Neural progenitor cell (in vitro differentiated cells): ENCODE measurements at regions not wholly inside any gene's neighbourhood (a gene's known extent, or its start where the extent isn't known, plus 50 kb on each side); places are given as distances from the start of the nearest gene placed in this dataset.
A peak's percentile ranks its signal among the peaks of the same experiment; 100 is the strongest.

Experiments used
- DNase-seq: peaks from one replicate; pipeline ENCODE4 v3.0.0-alpha.2; 2016; ENCODE audit warnings: low spot score
- H2AFZ ChIP-seq: fragments of 200-600 bp; sonication (generic); replicated peaks from 2 replicates; pipeline ENCODE4 v1.6.1; 2016; ENCODE audit warnings: antibody characterized with exemption
- H3F3A ChIP-seq: fragments of 200-600 bp; sonication (generic); 2 replicates; pipeline ENCODE4 v1.6.1; 2016; ENCODE audit warnings: antibody characterized with exemption, low read depth
- H3K27ac ChIP-seq: fragments of 200-600 bp; sonication (generic); 2 replicates; pipeline ENCODE4 v1.5.1; 2016; ENCODE audit warnings: mild to moderate bottlenecking
- H3K27me3 ChIP-seq: fragments of 200-600 bp; sonication (generic); 2 replicates; pipeline ENCODE4 v1.6.1; 2016; ENCODE audit warnings: mild to moderate bottlenecking, moderate library complexity
- H3K36me3 ChIP-seq: fragments of 200-600 bp; sonication (generic); 2 replicates; pipeline ENCODE4 v1.5.1; 2016
- H3K4me1 ChIP-seq: fragments of 200-600 bp; sonication (generic); 2 replicates; pipeline ENCODE4 v1.6.1; 2016; ENCODE audit warnings: mixed run types
- H3K4me2 ChIP-seq: fragments of 200-600 bp; sonication (generic); 2 replicates; pipeline ENCODE4 v1.6.1; 2016
- H3K4me3 ChIP-seq: fragments of 200-600 bp; sonication (generic); 2 replicates; pipeline ENCODE4 v1.5.1; 2016
- H3K79me2 ChIP-seq: fragments of 200-600 bp; sonication (generic); 2 replicates; pipeline ENCODE4 v1.6.1; 2016; ENCODE audit warnings: low read depth
- H3K9ac ChIP-seq: fragments of 200-600 bp; sonication (generic); 2 replicates; pipeline ENCODE4 v1.6.1; 2016
- H3K9me3 ChIP-seq: fragments of 200-600 bp; sonication (generic); 2 replicates; pipeline ENCODE4 v1.5.1; 2016; ENCODE audit warnings: low read depth
- H4K20me1 ChIP-seq: fragments of 200-600 bp; sonication (generic); 2 replicates; pipeline ENCODE4 v1.6.1; 2016; ENCODE audit warnings: low read depth
- H3K27ac Mint-ChIP-seq: 3 replicates; pipeline ENCODE4 v1.8.0; 2021; ENCODE audit warnings: mixed read lengths
- H3K27me3 Mint-ChIP-seq: 2 replicates; pipeline ENCODE4 v1.8.0; 2022; ENCODE audit warnings: low read depth, mild to moderate bottlenecking, inconsistent platforms, moderate library complexity, mixed read lengths; ENCODE audit not compliant: insufficient read depth
- H3K36me3 Mint-ChIP-seq: 3 replicates; pipeline ENCODE4 v1.8.0; 2021; ENCODE audit warnings: mixed read lengths
- H3K4me1 Mint-ChIP-seq: 3 replicates; pipeline ENCODE4 v1.8.0; 2021; ENCODE audit warnings: mixed read lengths
- H3K4me3 Mint-ChIP-seq: 3 replicates; pipeline ENCODE4 v1.8.0; 2021; ENCODE audit warnings: mild to moderate bottlenecking, moderate library complexity, mixed read lengths
- H3K9me3 Mint-ChIP-seq: 3 replicates; pipeline ENCODE4 v1.8.0; 2020; ENCODE audit warnings: mixed read lengths
- EZH2 ChIP-seq: fragments of 200-600 bp; sonication (generic); IDR thresholded peaks from 2 replicates; pipeline ENCODE4 v1.6.1; 2017; ENCODE audit warnings: antibody characterized with exemption, mild to moderate bottlenecking, moderate library complexity
- EZH2phosphoT487 ChIP-seq: fragments of 200-600 bp; sonication (generic); IDR thresholded peaks from 2 replicates; pipeline ENCODE4 v1.6.1; 2017; ENCODE audit warnings: antibody characterized with exemption
- TF ChIP-seq, protein P1 (sequence below): fragments of 200-600 bp; sonication (generic); IDR thresholded peaks from 2 replicates; pipeline ENCODE4 v1.5.1; 2017; ENCODE audit warnings: antibody characterized with exemption, mild to moderate bottlenecking

DNA sequence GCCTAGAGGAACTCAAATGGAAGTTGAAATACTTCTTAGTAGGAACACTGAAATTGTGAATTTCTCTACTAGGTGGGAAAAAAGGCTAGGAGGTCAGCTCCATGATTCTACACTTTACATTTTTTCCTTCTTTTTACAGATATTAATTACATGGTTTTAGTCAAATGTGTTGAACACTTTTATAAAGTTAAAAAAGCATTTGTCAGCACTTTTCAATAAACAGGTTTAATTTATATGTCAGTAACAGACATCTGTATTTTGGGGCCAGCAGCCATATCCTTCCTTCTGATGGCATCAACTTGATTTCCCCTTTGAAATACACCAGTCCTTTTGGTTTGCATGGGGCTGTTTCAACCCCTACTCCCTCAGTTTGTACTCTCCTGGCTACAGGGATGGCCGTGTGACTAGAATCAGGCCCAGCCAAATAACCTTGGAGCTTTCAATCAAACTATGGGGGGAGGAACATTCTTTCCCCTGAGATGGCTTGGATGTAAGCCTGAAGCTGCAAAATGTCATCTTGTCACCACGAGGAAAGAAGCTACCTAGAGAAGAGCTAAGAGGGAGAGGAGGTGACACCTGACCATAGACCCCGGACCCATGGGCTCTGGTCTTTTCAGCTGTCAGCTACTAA lies 171.0 kb upstream of the NEBL start:
- no peak overlapping the region for H3K27ac Mint-ChIP-seq
- Histone ChIP-seq H3K79me2 (peaks cover 23% of the 10 kb centered on the region), H3K4me3 (no peak overlapping the region), H3K27ac (no peak overlapping the region), H3K4me1 (peaks cover 23% of the 10 kb centered on the region), H3K36me3 (no peaks in the 10 kb centered on the region), H3K4me2 (no peak overlapping the region), H3K9me3 (no peaks in the 10 kb centered on the region), H3K27me3 (no peaks in the 10 kb centered on the region), H3F3A (peaks cover 6% of the 10 kb centered on the region), H2AFZ (no peak overlapping the region), H4K20me1 (no peaks in the 10 kb centered on the region), H3K9ac (no peak overlapping the region)
- no peak for TF ChIP-seq EZH2
- TF ChIP-seq, protein P1, sequence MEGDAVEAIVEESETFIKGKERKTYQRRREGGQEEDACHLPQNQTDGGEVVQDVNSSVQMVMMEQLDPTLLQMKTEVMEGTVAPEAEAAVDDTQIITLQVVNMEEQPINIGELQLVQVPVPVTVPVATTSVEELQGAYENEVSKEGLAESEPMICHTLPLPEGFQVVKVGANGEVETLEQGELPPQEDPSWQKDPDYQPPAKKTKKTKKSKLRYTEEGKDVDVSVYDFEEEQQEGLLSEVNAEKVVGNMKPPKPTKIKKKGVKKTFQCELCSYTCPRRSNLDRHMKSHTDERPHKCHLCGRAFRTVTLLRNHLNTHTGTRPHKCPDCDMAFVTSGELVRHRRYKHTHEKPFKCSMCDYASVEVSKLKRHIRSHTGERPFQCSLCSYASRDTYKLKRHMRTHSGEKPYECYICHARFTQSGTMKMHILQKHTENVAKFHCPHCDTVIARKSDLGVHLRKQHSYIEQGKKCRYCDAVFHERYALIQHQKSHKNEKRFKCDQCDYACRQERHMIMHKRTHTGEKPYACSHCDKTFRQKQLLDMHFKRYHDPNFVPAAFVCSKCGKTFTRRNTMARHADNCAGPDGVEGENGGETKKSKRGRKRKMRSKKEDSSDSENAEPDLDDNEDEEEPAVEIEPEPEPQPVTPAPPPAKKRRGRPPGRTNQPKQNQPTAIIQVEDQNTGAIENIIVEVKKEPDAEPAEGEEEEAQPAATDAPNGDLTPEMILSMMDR, result no peak
- no peak for TF ChIP-seq EZH2phosphoT487
- peaks cover 23% of the 10 kb centered on the region for H3K4me1 Mint-ChIP-seq
- H3K27me3 Mint-ChIP-seq, result no peaks in the 10 kb centered on the region
- peaks cover 9% of the 10 kb centered on the region for H3K36me3 Mint-ChIP-seq
- DNase-seq, result no peak
- peaks cover 2% of the 10 kb centered on the region for H3K9me3 Mint-ChIP-seq
- H3K4me3 Mint-ChIP-seq, result no peak overlapping the region

DNA sequence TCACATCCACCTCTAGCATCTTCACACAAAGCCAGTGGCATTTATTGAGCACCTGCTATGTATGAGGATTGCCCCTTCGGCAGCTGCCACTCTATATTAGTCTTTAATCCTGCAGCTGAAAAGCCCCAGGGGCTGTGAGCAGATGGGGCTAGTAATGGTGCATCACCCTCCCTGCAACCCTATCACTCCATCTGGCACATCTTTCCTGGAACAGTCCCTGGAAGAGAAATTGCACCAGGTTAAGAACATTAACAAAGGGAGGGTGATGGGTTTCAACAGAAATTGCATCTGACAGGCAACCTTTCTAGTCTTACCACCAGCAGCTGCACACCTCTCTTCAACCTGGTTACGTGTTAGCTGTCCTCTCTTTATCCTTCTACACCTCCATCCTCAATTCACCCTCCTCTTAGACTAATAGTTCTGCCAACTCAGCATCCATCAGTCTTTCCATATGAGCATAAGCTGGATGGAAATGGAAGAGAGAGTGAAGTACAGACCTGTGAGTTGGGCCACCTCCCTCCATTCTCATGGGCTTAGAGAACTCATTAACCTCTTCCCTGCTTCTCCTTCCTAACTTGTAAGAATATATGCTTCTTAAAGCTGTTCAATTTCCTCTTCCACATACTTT lies 168.6 kb upstream of the NEBL start:
- Mint-ChIP-seq H3K4me1 (peaks cover 22% of the 10 kb centered on the region), H3K9me3 (peaks cover 2% of the 10 kb centered on the region), H3K27ac (no peak overlapping the region), H3K27me3 (no peaks in the 10 kb centered on the region), H3K4me3 (no peak overlapping the region), H3K36me3 (peaks cover 7% of the 10 kb centered on the region)
- Histone ChIP-seq H3F3A (peaks cover 6% of the 10 kb centered on the region), H3K4me2 (no peak overlapping the region), H4K20me1 (no peaks in the 10 kb centered on the region), H3K36me3 (no peaks in the 10 kb centered on the region), H2AFZ (no peak overlapping the region), H3K9ac (no peak overlapping the region), H3K4me1 (peaks cover 35% of the 10 kb centered on the region), H3K27ac (no peak overlapping the region), H3K79me2 (peaks cover 24% of the 10 kb centered on the region), H3K4me3 (no peak overlapping the region), H3K27me3 (no peaks in the 10 kb centered on the region), H3K9me3 (no peaks in the 10 kb centered on the region)
- no peak for DNase-seq
- TF ChIP-seq, protein P1, result no peak
- no peak for TF ChIP-seq EZH2phosphoT487
- TF ChIP-seq EZH2, result no peak

DNA sequence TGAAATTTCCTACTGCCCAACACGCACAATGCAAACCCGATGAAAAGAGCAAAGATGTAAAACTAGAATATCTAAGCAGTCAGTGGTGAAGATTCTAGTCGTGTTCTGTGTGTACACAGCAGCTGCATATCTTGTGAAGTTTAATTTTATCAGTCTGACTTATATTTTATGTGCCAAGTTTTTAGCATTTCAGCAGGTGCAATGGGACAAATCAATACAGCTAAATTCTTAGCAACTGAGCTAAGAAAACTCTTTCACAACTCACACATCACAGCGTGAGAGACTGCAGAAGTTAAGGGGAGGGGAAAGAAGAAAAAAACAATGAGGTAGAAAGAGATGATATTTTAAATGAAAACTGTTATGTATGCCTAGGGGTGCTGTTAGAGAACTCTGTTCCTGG lies 164.9 kb upstream of the NEBL start:
- H3K4me2 ChIP-seq, result no peak overlapping the region

More for the DNA sequence above, 164.9 kb upstream of the NEBL start:
- no peak overlapping the region for H2AFZ ChIP-seq
- H3K79me2 ChIP-seq, result peaks cover 44% of the 10 kb centered on the region
- H4K20me1 ChIP-seq, result no peaks in the 10 kb centered on the region
- peaks cover 5% of the 10 kb centered on the region for H3K4me1 Mint-ChIP-seq
- no peak overlapping the region for H3K4me3 Mint-ChIP-seq
- no peak for DNase-seq
- H3K27ac Mint-ChIP-seq, result peak overlapping the region; percentile 40
- no peak overlapping the region for H3K9ac ChIP-seq
- peak overlapping the region; percentile 35 for H3K27ac ChIP-seq
- peaks cover 17% of the 10 kb centered on the region for H3K9me3 Mint-ChIP-seq
- no peaks in the 10 kb centered on the region for H3F3A ChIP-seq
- no peaks in the 10 kb centered on the region for H3K36me3 ChIP-seq
- TF ChIP-seq EZH2phosphoT487, result no peak
- no peak for TF ChIP-seq EZH2
- TF ChIP-seq, protein P1, result no peak
- peaks cover 24% of the 10 kb centered on the region for H3K4me1 ChIP-seq
- no peaks in the 10 kb centered on the region for H3K9me3 ChIP-seq
- H3K36me3 Mint-ChIP-seq, result peaks cover 12% of the 10 kb centered on the region
- no peak overlapping the region for H3K4me3 ChIP-seq
- H3K27me3 Mint-ChIP-seq, result no peaks in the 10 kb centered on the region
- no peaks in the 10 kb centered on the region for H3K27me3 ChIP-seq
